ENCODE measurements at regions not wholly inside any gene's neighbourhood (a gene's known extent, or its start where the extent isn't known, plus 50 kb on each side); places are given as distances from the start of the nearest gene placed in this dataset.

- TF ChIP-seq CTCF (IDR thresholded peaks at IDR 0.05): peak; percentile 24 to 63 (median 42)
- TF ChIP-seq POLR2A (IDR thresholded peaks at IDR 0.05): no peak
Observed at GRCh38 chr2:204108330-204108751, 171.8 kb downstream of the ICOS start.
